ENCODE measurements at regions not wholly inside any gene's neighbourhood (a gene's known extent, or its start where the extent isn't known, plus 50 kb on each side); places are given as distances from the start of the nearest gene placed in this dataset.

- no peak for TF ChIP-seq CTCF (IDR thresholded peaks at IDR 0.05; ENCODE audit: insufficient read depth, low read depth, low read length)
- TF ChIP-seq EZH2 (IDR thresholded peaks at IDR 0.05; ENCODE audit: insufficient read depth, low read length) = no peak
Observed at GRCh38 chr6:84816741-84817140, 52.3 kb upstream of the TBX18 start.
